ENCODE measurements at regions not wholly inside any gene's neighbourhood (a gene's known extent, or its start where the extent isn't known, plus 50 kb on each side); places are given as distances from the start of the nearest gene placed in this dataset.

- intact Hi-C loops (cut with DNase I) = no loop called here
- TF ChIP-seq, protein P1, sequence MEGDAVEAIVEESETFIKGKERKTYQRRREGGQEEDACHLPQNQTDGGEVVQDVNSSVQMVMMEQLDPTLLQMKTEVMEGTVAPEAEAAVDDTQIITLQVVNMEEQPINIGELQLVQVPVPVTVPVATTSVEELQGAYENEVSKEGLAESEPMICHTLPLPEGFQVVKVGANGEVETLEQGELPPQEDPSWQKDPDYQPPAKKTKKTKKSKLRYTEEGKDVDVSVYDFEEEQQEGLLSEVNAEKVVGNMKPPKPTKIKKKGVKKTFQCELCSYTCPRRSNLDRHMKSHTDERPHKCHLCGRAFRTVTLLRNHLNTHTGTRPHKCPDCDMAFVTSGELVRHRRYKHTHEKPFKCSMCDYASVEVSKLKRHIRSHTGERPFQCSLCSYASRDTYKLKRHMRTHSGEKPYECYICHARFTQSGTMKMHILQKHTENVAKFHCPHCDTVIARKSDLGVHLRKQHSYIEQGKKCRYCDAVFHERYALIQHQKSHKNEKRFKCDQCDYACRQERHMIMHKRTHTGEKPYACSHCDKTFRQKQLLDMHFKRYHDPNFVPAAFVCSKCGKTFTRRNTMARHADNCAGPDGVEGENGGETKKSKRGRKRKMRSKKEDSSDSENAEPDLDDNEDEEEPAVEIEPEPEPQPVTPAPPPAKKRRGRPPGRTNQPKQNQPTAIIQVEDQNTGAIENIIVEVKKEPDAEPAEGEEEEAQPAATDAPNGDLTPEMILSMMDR (IDR thresholded peaks at IDR 0.05) = no peak
- TF ChIP-seq POLR2A (IDR thresholded peaks at IDR 0.05; ENCODE audit: low read depth) = no peak
- no peak for TF ChIP-seq EP300 (IDR thresholded peaks at IDR 0.05)
- TF ChIP-seq POLR2AphosphoS5 (IDR thresholded peaks at IDR 0.05) = no peak
- 88% methylated on average over 6 of the region's 6 CpGs for WGBS
These were observed 152.8 kb downstream of the YIPF5 start for GRCh38 chr5:144017631-144018030.

GRCh38 chr5:144024090-144024489 lies 146.4 kb downstream of the YIPF5 start:
- Histone ChIP-seq H3K27ac (replicated peaks in 1 of 4) (no peak overlapping the region), H3K9me3 (no peaks in the 10 kb centered on the region), H3K27me3 (no peaks in the 10 kb centered on the region), H3K36me3 (no peaks in the 10 kb centered on the region), H3K4me3 (no peak overlapping the region), H3K4me1 (peaks cover 7 to 15% (median 14%) of the 10 kb centered on the region in 4 donors)
- intact Hi-C loops (cut with DNase I) = no loop called here
- no peak for DNase-seq (ENCODE audit: extremely low spot score)
- no peak for TF ChIP-seq POLR2A (IDR thresholded peaks at IDR 0.05; ENCODE audit: low read depth)
- TF ChIP-seq POLR2AphosphoS5 (IDR thresholded peaks at IDR 0.05) = no peak
- no peak for TF ChIP-seq EP300 (IDR thresholded peaks at IDR 0.05)
- TF ChIP-seq, protein P1 (IDR thresholded peaks at IDR 0.05) = no peak
- WGBS = 84% methylated on average over 1 of the region's 1 CpG

More at GRCh38 chr5:144017631-144018030, 152.8 kb downstream of the YIPF5 start:
- peaks cover 0 to 6% (median 0%) of the 10 kb centered on the region in 4 donors for H3K9me3 ChIP-seq
- H3K4me3 ChIP-seq = no peak overlapping the region
- no peaks in the 10 kb centered on the region for H3K36me3 ChIP-seq
- DNase-seq (ENCODE audit: extremely low spot score) = no peak
- no peak overlapping the region for H3K27ac ChIP-seq (replicated peaks in 1 of 4)
- H3K4me1 ChIP-seq = no peaks in the 10 kb centered on the region
- no peaks in the 10 kb centered on the region for H3K27me3 ChIP-seq

GRCh38 chr5:144024545-144024944 lies 145.9 kb downstream of the YIPF5 start:
- Histone ChIP-seq H3K4me1 (peaks cover 7 to 18% (median 14%) of the 10 kb centered on the region in 4 donors), H3K27me3 (no peaks in the 10 kb centered on the region), H3K9me3 (no peaks in the 10 kb centered on the region), H3K27ac (replicated peaks in 1 of 4) (no peak overlapping the region), H3K4me3 (no peak overlapping the region), H3K36me3 (no peaks in the 10 kb centered on the region)
- TF ChIP-seq EP300 (IDR thresholded peaks at IDR 0.05) (no peak), POLR2A (IDR thresholded peaks at IDR 0.05; ENCODE audit: low read depth) (no peak), POLR2AphosphoS5 (IDR thresholded peaks at IDR 0.05) (no peak)
- TF ChIP-seq, protein P1 (IDR thresholded peaks at IDR 0.05) = no peak
- DNase-seq (ENCODE audit: extremely low spot score) = no peak
- intact Hi-C loops (cut with DNase I) = no loop called here

DNA sequence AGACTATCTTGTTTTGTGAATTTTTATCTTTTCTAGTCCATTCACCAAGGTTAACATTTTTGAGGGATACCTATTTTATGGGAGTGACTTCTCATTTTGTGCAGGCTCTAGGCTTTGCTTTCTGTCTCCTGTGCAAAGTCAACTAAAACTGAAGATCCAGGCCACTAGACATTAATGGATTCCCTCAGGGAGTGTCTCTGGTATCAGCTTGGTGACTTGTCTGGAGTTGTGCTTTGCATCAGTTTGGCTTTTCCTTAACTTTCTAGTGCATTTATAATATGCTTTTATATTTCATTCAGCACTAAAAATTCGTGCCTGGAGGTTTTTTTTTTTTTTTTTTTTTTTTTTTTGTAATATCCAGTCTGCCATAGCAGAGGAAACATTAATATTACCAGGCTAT lies 144.2 kb downstream of the YIPF5 start:
- no peaks in the 10 kb centered on the region for H3K27me3 ChIP-seq
- H3K36me3 ChIP-seq = no peaks in the 10 kb centered on the region
- TF ChIP-seq, protein P1 (IDR thresholded peaks at IDR 0.05) = no peak
- TF ChIP-seq POLR2A (IDR thresholded peaks at IDR 0.05; ENCODE audit: low read depth) (no peak), POLR2AphosphoS5 (IDR thresholded peaks at IDR 0.05) (no peak), EP300 (IDR thresholded peaks at IDR 0.05) (no peak)
- no peak for DNase-seq (ENCODE audit: extremely low spot score)
- 51% methylated on average over 1 of the region's 1 CpG for WGBS
- no peaks in the 10 kb centered on the region for H3K9me3 ChIP-seq
- no peak overlapping the region for H3K27ac ChIP-seq (replicated peaks in 1 of 4)
- intact Hi-C loops (cut with DNase I) = no loop called here
- peaks cover 7 to 18% (median 14%) of the 10 kb centered on the region in 4 donors for H3K4me1 ChIP-seq
- H3K4me3 ChIP-seq = no peak overlapping the region

- peak overlapping the region in 1 of 4 donors; percentile 1 for H3K4me3 ChIP-seq
These were observed 142.4 kb downstream of the YIPF5 start for GRCh38 chr5:144028058-144028457.

More at GRCh38 chr5:144028058-144028457, 142.4 kb downstream of the YIPF5 start:
- Histone ChIP-seq H3K9me3 (no peaks in the 10 kb centered on the region), H3K4me1 (peaks cover 7 to 28% (median 26%) of the 10 kb centered on the region in 4 donors), H3K27ac (replicated peaks in 1 of 4) (peak overlapping the region; percentile 1 to 66 (median 24)), H3K36me3 (no peaks in the 10 kb centered on the region), H3K27me3 (no peaks in the 10 kb centered on the region)
- intact Hi-C loops (cut with DNase I) = no loop called here
- no peak for TF ChIP-seq POLR2AphosphoS5 (IDR thresholded peaks at IDR 0.05)
- no peak for TF ChIP-seq POLR2A (IDR thresholded peaks at IDR 0.05; ENCODE audit: low read depth)
- TF ChIP-seq EP300 (IDR thresholded peaks at IDR 0.05) = no peak
- TF ChIP-seq, protein P1 (IDR thresholded peaks at IDR 0.05) = no peak
- no peak for DNase-seq (ENCODE audit: extremely low spot score)
- 13% methylated on average over 2 of the region's 2 CpGs for WGBS
